Brain pericyte (primary cell): ENCODE measurements at regions not wholly inside any gene's neighbourhood (a gene's known extent, or its start where the extent isn't known, plus 50 kb on each side); places are given as distances from the start of the nearest gene placed in this dataset.

ENCODE experiments used
- DNase-seq: peaks from one replicate; pipeline ENCODE4 v3.0.0-alpha.2; 2012; ENCODE audit warnings: low read depth, low spot score

- DNase-seq = no peak
These were observed 133.2 kb upstream of the TBX20 start for GRCh38 chr7:35386816-35387706.

DNA sequence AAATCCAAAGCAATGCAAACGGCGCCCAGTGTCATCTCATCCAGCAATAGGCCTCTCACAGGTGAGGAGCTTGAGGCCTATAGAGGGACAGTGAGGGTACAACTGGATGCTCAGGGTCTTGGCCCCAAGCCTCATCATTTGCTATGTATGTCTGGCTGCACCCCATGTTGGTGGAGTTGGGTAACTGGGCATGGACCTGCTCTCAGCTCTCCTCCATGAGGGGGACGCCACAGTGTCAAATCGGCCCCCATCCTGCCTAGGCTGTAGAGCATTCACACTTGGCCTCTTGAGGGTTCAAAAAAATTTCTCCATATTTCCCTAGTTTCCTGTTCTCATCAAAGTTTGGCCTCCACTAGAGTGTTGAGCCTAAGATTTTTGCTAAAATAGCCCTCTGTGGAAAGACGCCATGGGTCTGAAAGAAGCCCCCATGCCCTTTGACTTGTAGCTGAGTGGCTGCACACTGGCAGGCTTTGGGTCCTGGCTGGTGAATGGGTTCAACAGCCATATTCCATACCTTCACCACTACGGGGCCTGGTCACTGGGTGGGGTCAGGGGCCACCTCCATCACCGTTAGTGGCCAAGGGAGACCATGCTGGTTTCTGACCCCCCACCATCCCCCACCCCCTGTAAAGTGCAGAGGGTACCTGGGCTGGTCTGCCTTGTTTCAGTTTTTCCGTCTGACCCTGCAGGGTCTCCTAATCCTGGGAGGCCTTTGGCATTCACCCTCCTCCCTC, 132.3 kb upstream of the TBX20 start:
- no peak for DNase-seq

DNA sequence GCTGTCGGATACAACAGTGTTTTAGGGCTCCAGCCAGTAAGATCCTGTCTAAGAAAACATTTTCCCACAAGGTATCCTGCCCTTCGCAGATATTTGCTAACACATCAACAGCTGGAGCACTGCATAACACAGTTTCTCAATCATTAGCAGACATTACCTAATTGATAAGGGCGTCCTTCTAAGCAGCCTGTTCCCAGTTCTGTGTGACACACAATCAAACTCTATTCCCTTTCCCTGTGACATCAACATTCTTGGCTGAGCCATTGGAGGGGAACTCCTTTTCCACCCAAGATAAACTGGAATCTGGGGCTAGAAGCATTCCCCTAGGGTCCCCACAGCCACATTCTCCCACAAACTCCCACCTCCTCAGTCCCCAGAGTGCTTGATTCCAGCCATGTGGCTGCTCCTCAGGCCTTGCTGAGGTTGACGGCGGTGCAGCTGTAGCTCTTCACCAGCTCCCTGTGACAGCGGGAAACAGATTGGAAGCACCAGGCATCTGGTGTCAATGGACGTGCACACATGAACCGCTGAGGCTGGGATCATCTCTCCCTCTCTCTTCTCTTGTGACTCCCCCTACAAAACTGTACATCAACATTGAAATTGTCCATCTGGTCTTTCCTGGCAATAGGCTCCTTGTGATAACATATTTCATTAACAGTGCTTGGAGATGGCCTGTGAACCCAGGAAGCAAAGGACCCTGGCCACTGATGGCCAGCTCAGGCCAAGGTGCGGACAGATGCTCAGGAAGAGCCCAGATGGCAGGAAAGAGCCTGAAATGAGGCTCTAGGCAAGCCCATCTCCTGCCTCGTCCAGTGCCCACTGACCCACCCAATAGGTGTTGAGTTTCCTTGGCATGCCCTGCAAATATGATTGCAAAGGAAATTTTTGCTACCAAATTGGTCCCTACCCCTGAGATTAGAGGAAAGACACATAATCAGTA, 131.1 kb upstream of the TBX20 start:
- no peak for DNase-seq

DNA sequence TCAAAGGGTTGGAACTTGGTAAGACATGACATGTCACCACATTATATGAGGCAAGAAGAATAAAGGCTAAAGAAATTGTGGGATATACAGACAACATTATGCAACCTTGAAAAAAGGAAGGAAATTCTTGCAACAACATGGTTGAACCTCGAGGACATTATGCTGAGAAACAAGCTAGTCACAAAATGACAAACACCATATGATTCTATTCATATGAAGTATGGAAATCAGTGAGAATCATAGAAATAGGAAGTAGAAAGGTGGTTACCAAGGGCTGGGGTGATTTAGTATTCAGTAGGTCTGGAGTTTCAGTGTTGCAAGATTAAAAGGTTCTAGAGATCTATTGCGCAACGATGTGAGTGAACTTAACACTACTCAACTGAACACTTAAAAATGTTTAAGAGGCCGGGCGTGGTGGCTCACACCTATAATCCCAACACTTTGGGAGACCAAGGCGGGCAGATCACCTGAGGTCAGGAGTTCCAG, 126.9 kb upstream of the TBX20 start:
- DNase-seq = no peak

DNA sequence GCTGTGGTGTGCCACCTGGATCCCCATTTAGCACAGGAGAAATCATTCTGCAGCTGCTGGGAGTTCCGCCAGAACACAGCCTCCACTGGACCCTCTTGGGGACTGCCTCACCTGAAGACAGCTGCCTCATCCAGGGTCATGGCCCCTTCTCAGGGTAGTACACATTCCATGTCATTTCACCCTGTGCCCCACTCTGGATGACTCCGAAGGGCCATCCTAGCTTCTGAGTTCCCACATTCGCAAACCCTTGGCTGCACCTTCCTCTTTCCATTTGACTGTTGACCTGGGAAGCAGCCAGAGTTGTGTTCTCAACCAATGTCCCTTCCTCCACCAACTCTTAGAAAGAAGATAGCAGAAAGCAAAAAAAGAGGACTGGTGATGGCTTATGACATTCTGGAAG, 125.6 kb upstream of the TBX20 start:
- no peak for DNase-seq

DNA sequence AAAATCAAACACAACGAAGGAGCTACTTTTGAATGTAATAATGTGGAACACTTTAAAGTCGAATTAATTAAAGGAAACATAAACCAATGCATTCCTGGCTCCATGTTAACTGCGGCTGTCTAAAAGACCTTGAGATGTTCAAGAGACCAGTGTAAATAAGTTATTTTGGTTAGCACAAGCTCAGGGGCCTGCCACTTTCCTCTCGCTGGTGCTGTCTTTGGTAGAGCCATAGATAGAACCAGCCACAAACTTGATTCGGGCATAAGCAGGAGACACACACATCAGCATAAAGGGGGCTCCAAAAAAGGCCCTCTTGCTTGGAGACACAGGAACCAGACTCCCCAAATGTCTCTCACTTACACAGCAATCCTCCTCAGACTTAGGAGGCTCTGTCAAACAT, 121.6 kb upstream of the TBX20 start:
- no peak for DNase-seq

DNA sequence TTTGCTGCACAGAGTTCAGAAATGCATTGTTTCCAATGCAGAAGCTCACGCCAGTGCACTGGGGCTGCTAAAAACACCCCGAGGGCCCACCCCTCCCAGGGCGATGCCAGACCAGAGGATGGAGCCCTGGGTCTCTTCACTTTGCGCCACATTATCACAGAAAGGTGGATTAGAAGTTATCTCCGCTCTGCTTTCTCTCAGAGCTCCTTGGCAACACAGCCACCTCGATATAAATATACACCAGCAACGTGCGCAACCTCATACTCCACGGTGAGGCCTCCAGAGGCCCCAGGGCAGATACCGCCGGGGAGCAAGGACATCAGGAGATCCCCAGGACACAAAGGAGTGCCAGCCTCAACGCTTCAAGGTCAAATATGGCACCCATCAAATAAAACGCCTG, 121.0 kb upstream of the TBX20 start:
- no peak for DNase-seq

GRCh38 chr7:35371221-35371620, 117.3 kb upstream of the TBX20 start:
- no peak for DNase-seq

- DNase-seq = no peak
These were observed 116.8 kb upstream of the TBX20 start for GRCh38 chr7:35370687-35371086.

GRCh38 chr7:35366167-35367155, 112.6 kb upstream of the TBX20 start:
- DNase-seq = no peak

DNA sequence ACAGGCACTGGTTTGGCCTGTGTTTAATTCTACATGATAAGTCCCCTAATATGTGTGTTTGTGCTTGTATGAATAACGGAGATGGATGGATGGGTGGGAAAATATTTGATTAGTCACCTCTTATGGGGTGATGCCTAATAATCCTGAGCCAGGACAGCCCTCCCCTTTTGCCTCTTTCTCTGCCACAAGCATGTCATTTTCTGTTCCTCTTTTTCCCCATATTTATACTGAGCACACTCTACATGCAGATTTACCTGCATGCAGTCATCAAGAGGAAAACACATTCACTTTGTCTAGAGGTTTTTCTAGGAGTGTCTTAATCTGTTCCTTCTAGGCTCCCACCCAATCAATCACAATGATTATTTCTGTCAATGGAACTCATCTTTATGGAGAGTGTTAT, 111.6 kb upstream of the TBX20 start:
- DNase-seq = no peak

- DNase-seq = no peak
These were observed 108.4 kb upstream of the TBX20 start for GRCh38 chr7:35362341-35362740.

GRCh38 chr7:35359423-35359822, 105.5 kb upstream of the TBX20 start:
- no peak for DNase-seq

GRCh38 chr7:35356495-35356894, 102.6 kb upstream of the TBX20 start:
- DNase-seq = no peak

GRCh38 chr7:35355911-35356310, 102.0 kb upstream of the TBX20 start:
- no peak for DNase-seq

DNA sequence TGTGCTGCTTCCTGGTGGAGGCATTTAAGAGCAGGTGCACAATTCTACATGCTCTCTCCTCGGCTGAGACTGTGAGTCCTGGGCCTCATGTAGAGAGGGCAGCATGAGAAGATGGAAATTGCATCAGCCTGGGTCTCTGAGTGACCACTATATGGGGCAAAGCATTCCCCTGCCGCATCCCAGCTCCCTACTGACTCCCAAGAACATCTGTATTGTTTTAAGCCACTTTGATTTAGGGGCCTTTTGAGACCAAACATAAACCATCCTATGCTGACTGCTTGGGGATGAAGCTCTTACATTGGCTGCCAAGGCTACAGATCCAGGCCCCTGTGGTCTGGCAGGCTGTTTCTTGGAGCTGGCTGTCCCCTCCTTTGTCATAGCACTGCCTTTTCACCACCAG, 101.3 kb upstream of the TBX20 start:
- no peak for DNase-seq

DNA sequence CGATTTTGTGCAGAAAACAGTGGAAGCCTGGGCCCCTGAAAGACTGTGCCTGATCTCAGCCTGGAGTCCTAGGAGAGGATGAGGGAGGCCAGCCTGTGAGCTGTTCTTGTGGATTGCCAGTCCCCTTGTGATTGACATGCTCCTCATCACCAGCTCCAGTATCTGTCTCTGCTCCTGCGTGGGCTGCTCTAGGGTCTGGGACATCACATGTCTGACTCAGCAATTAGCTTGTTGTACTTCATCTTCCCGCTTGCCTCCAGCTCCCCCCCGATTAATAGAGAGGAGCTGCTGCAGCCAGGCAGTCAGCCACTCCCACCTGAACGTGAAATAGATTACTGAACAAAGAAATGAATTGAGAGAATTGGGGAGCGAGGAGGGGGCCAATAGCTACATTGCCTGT, 99.6 kb upstream of the TBX20 start:
- DNase-seq = no peak

GRCh38 chr7:35351466-35351865, 97.6 kb upstream of the TBX20 start:
- no peak for DNase-seq

DNA sequence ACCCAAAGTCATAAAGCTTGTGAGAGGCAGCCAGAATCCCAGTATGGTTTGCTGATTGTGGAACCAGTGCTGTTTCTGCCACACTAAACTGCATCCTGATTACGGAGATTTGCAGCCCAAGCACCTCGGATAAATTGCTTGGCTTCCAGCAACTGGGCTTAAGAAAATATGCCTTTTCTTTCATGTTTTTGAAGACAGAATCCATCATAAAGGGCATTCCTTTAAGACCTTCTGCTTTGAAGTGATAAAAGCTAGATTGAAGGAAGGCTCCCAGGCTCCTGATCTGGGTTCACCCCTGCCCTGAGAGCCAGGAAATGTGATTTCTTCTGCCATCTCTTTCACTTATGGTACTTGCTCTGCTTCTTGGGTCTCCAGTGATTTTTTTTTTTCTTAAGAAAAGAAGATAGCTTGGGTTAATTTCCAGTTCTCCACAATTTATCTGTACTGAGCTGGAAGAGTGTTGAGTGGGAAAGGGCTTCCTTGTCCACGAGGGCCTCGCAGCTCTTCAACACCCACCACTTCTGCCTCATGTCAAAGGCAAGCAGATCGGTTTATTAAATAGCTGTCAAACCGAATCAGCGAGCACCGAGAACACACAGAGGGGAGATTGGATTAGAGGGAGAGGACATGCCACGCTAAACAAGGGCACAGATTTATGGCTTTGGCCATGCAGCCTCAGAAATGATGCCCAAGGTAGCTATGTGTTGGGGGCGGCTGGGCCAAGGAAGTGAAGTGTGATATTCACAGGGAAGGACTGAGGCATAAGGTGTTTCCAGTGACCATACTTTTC, 94.9 kb upstream of the TBX20 start:
- no peak for DNase-seq

- DNase-seq = no peak
These were observed 88.9 kb upstream of the TBX20 start for GRCh38 chr7:35342786-35343185.
